MM.1S (cell line): ENCODE measurements at regions not wholly inside any gene's neighbourhood (a gene's known extent, or its start where the extent isn't known, plus 50 kb on each side); places are given as distances from the start of the nearest gene placed in this dataset.

Experiments
- EZH2phosphoT487 ChIP-seq: fragments of 300-600 bp; sonication (generic); IDR thresholded peaks from 2 replicates; pipeline ENCODE4 v1.6.1; 2018; ENCODE audit warnings: antibody characterized with exemption, low read length
- TF ChIP-seq, protein P1 (sequence below): fragments of 300-600 bp; sonication (generic); IDR thresholded peaks from 2 replicates; pipeline ENCODE4 v1.5.1; 2016; ENCODE audit warnings: antibody characterized with exemption, low read length, mixed read lengths

- TF ChIP-seq, protein P1, sequence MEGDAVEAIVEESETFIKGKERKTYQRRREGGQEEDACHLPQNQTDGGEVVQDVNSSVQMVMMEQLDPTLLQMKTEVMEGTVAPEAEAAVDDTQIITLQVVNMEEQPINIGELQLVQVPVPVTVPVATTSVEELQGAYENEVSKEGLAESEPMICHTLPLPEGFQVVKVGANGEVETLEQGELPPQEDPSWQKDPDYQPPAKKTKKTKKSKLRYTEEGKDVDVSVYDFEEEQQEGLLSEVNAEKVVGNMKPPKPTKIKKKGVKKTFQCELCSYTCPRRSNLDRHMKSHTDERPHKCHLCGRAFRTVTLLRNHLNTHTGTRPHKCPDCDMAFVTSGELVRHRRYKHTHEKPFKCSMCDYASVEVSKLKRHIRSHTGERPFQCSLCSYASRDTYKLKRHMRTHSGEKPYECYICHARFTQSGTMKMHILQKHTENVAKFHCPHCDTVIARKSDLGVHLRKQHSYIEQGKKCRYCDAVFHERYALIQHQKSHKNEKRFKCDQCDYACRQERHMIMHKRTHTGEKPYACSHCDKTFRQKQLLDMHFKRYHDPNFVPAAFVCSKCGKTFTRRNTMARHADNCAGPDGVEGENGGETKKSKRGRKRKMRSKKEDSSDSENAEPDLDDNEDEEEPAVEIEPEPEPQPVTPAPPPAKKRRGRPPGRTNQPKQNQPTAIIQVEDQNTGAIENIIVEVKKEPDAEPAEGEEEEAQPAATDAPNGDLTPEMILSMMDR = no peak
- TF ChIP-seq EZH2phosphoT487 = no peak
These were observed 125.9 kb downstream of the SUCLA2 start for GRCh38 chr13:47875201-47875600.
